ENCODE measurements at regions not wholly inside any gene's neighbourhood (a gene's known extent, or its start where the extent isn't known, plus 50 kb on each side); places are given as distances from the start of the nearest gene placed in this dataset.
"Not testable (repeated sequence)": the region's sequence is repeated elsewhere in the genome, so short reads cannot be mapped to it uniquely, and the experiment has no call there.

GRCh38 chr3:10707400-10708215 is 108.4 kb upstream of the SLC6A11 start:
- DNase-seq: no peak

GRCh38 chr3:10708216-10708893 is 107.7 kb upstream of the SLC6A11 start:
- no peak for DNase-seq

GRCh38 chr3:10709110-10709781 is 106.8 kb upstream of the SLC6A11 start:
- DNase-seq: no peak

- DNase-seq: no peak
Observed at GRCh38 chr3:10712121-10712520, 103.9 kb upstream of the SLC6A11 start.

GRCh38 chr3:10713656-10714055 is 102.4 kb upstream of the SLC6A11 start:
- DNase-seq: no peak

- DNase-seq: no peak
Observed at GRCh38 chr3:10715886-10716285, 100.1 kb upstream of the SLC6A11 start.

GRCh38 chr3:10716964-10717363 is 99.1 kb upstream of the SLC6A11 start:
- no peak for DNase-seq

GRCh38 chr3:10717756-10718155 is 98.3 kb upstream of the SLC6A11 start:
- DNase-seq: no peak

GRCh38 chr3:10721101-10721500 is 94.9 kb upstream of the SLC6A11 start:
- DNase-seq: no peak

GRCh38 chr3:10722911-10723310 is 93.1 kb upstream of the SLC6A11 start:
- no peak for DNase-seq

GRCh38 chr3:10723991-10724390 is 92.0 kb upstream of the SLC6A11 start:
- DNase-seq: no peak

GRCh38 chr3:10725067-10725466 is 91.0 kb upstream of the SLC6A11 start:
- DNase-seq: no peak

GRCh38 chr3:10725846-10726245 is 90.2 kb upstream of the SLC6A11 start:
- no peak for DNase-seq

GRCh38 chr3:10726787-10727186 is 89.2 kb upstream of the SLC6A11 start:
- no peak for DNase-seq

- no peak for DNase-seq
Observed at GRCh38 chr3:10729439-10729838, 86.6 kb upstream of the SLC6A11 start.

- DNase-seq: no peak
Observed at GRCh38 chr3:10732292-10732691, 83.7 kb upstream of the SLC6A11 start.

GRCh38 chr3:10733297-10733696 is 82.7 kb upstream of the SLC6A11 start:
- DNase-seq: no peak

GRCh38 chr3:10736444-10736843 is 79.6 kb upstream of the SLC6A11 start:
- DNase-seq: not testable (repeated sequence)

GRCh38 chr3:10737785-10738184 is 78.2 kb upstream of the SLC6A11 start:
- DNase-seq: no peak

GRCh38 chr3:10738688-10739372 is 77.2 kb upstream of the SLC6A11 start:
- DNase-seq: peak; percentile 50

- no peak for DNase-seq
Observed at GRCh38 chr3:10740954-10741353, 75.1 kb upstream of the SLC6A11 start.

GRCh38 chr3:10741891-10742671 is 73.9 kb upstream of the SLC6A11 start:
- DNase-seq: no peak

Data from CD4-positive, alpha-beta T cell treated with Interferon gamma for 1 hour (primary cell).